RKO (cell line): ENCODE measurements at regions not wholly inside any gene's neighbourhood (a gene's known extent, or its start where the extent isn't known, plus 50 kb on each side); places are given as distances from the start of the nearest gene placed in this dataset.
A peak's percentile ranks its signal among the peaks of the same experiment; 100 is the strongest.
"Not testable (repeated sequence)": the region's sequence is repeated elsewhere in the genome, so short reads cannot be mapped to it uniquely, and the experiment has no call there.

Experiments
- DNase-seq: peaks from one replicate; pipeline ENCODE4 v3.0.0-alpha.2; 2016; ENCODE audit warnings: low spot score

DNA sequence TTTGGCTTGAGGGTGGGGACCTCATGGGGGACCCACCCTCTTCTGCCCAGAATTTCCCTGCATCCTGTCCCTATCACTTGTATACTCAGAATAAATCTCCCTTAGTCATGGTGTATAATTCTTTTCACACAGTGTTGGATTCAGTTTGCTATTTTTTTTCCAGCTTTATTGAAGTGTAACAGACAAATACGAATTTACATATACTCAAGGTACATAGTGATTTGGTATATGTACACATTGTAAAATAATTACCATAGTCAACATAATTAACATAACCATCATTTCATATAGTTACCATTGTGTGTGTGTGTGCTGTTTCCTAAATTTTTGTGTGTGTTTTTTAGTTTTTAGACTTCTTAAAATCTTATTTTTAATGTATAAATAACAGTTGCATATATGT is 269.9 kb downstream of the CNTNAP3 start:
- not testable (repeated sequence) for DNase-seq

GRCh38 chr9:39015178-39015577 is 272.8 kb downstream of the CNTNAP3 start:
- not testable (repeated sequence) for DNase-seq

DNA sequence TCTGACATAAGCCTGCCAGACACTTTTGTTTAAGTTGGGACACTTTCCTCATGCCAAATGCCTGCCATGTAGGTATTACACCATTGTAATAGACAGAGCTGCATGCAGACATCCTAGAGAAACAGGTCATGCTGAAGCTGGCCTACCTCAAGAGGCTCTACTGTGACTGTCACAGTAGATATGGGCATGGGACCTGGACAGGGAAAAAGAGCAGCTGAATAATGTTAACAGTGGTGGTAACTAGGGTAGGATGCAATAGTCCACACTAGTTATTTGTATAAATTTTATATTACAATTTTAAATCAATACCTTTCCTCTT is 273.2 kb downstream of the CNTNAP3 start:
- not testable (repeated sequence) for DNase-seq

DNA sequence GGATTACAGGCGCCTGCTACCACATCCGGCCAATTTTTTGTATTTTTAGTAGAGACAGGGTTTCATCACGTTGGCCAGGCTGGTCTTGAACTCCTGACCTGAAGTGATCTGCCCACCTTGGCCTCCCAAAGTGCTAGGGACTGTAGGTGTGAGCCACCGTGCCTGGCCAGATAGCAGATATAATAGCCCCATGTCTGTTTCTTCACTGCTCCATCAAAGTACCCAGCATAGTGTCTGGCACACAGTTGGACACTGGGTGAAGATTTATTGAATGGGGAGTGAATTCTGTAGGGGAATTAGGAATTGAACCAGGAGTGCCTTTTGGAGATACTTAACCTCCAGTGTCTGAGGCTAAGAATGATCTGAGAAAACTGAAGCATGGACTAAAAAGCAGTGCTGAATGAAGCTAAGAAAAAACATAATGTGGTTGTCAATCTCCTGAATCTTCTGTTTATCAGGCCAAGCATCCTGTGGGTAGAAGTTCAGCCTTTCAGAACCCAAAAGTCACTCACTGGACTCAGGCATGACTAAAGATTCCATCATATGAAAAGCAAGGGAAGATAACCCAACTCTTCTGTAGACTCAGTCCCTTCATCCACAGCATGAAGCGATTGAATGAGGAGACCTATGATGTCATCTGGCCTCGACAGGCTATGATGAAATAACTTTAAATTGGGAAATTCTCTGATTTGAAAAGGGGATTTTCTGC is 273.7 kb downstream of the CNTNAP3 start:
- not testable (repeated sequence) for DNase-seq

- DNase-seq, result not testable (repeated sequence)
These were observed 278.2 kb downstream of the CNTNAP3 start for GRCh38 chr9:39009743-39010142.

GRCh38 chr9:39009343-39009742 is 278.6 kb downstream of the CNTNAP3 start:
- DNase-seq, result not testable (repeated sequence)

DNA sequence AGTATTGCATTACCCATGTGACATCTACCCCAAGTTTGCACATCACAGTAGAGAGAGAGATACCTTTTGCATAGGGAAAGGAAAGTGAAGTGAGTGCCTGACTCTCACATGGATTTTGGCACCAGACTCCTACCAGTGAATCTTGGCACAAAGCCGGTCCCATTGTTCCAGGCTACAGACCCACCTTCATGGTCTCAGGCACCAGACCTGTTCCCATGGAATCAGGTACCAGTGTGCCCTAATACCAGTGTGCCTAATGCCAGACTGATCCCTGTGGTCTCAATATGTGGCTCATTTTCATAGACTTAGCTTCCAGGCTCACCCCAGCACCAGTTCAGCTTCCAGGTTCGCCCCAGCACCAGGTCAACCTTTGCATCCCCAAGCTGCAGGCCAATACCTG is 279.1 kb downstream of the CNTNAP3 start:
- not testable (repeated sequence) for DNase-seq

DNA sequence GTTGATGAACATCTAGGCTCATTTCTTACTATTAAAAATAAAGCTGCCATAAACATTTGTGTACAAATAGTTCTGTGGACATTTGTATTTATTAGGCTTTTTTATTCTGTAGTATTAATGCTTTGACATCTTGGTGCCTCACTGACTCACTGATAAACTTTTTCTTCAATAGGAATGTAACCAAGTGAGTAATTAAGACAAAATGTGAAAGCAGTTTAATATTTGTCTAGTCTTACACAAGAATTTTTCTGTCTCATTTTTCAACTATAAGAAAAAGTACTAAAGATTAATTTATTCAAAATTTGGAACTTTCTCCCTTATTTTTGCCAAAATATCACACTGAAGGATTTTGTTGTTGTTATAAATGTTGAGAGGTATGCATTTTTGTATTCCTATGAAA is 282.2 kb downstream of the CNTNAP3 start:
- DNase-seq, result not testable (repeated sequence)

DNA sequence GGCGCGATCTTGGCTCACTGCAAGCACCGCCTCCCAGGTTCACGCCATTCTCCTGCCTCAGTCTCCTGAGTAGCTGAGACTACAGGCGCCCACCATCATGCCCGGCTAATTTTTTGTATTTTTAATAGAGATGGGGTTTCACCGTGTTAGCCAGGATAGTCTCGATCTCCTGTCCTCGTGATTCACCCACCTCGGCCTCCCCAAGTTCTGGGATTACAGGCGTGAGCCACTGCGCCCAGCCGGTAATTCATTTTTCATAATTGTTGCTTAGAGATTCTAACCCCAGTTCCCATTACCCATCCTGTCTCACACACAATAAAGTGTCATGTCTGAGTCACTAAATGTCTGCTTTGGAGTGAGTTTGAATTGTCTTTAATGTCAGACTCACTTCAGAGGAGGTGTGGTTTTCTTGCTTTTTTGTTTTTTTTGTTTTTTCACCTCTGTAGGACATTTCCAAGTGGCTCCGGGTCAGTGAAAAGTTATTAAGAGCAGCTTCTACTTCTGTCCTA is 281.2 kb upstream of the FAM240B start:
- DNase-seq, result peak; percentile 73

- DNase-seq, result not testable (repeated sequence)
These were observed 279.3 kb upstream of the FAM240B start for GRCh38 chr9:38999277-38999676.

DNA sequence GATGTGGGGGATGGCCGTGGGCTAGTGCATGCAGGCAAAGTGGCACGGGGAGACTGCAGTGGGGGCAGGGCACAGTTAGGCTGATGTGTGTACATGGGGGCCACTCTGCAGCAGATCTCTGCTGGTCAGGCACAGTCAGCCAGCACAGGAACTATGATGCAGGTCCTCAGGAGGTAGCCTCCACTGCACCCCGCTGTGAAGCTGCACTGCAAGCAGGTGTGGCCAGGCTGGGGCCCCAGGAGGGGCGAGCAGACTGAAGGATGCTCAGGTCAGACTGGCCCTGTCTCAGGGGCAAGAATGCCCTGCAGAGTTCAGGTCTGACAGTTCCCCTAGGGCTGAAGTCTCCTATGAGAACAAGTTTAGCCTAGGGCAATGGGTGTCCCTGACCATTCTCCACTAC is 273.8 kb upstream of the FAM240B start:
- not testable (repeated sequence) for DNase-seq

DNA sequence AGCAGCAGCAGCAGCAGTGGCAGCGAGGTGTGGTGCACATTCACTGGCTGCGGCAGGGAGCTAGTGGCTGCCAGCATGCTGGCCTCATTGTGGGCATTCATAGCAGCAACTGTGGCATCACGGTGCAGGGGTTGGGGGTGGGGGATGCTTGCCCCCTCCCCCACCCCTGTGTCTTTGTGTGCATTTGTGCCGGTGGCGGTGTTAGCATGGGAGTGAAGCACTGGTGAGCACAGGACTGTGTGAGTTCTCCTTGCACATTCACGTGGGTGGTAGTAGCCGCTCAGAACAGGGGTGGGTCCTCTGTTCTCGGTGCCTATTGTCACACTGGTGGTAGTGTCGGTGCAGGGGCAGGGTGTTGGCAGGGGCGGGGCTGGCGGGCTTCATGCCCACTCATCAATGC is 273.2 kb upstream of the FAM240B start:
- not testable (repeated sequence) for DNase-seq

GRCh38 chr9:38978734-38979133 is 258.8 kb upstream of the FAM240B start:
- not testable (repeated sequence) for DNase-seq

DNA sequence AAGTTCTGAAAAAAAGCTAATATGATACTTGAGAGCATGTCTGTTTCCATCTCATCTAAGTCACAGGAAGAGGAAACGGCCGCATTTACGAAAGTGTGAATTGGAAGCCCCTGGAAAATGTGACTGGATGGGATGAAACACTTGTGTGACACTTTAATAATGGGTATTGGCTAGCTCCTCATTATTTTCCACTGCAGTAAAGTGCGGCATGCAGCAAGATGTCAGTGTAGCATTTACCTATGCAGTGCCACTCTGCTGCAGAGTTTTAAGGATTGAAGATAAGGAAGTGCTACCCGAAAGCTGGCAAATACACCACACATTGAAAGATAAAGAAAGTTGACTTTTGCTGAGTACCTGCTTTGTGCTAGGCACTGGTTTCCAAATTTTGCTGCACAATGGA is 249.5 kb upstream of the FAM240B start:
- not testable (repeated sequence) for DNase-seq

DNA sequence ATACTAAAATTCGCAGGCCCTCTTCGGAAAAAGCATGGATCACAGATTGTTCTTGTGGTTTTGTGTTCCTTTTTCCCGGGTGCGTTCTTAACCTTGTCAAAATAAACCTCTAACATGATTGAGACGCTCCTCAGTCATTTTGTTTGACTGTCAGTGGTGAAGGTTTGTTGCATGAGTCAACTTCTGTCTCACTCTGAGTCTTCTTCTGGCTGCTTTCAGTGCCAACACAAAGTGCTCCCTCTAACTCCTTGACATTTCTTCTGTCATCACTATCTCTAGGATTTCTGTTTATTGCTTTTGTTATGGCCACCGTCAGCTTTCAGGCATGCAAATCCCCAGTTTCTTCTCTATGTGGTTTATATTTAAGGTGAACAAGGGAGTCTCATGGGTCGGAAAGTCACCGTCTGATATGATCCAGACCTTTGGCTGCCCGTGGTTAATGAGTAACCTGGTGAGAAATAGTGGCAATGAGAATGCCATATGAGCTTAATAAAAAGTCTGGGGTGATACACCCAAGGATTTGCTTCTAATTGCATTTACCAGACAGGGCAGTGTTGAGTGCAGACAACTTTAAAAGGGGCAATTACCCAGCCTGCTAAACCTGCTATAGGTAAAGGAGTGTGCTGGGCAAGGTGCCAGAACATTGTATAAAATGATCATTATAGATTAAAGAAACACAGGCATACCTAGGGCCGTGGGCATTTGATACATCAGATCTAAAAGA is 248.9 kb upstream of the FAM240B start:
- not testable (repeated sequence) for DNase-seq

- not testable (repeated sequence) for DNase-seq
These were observed 247.9 kb upstream of the FAM240B start for GRCh38 chr9:38967866-38968265.

DNA sequence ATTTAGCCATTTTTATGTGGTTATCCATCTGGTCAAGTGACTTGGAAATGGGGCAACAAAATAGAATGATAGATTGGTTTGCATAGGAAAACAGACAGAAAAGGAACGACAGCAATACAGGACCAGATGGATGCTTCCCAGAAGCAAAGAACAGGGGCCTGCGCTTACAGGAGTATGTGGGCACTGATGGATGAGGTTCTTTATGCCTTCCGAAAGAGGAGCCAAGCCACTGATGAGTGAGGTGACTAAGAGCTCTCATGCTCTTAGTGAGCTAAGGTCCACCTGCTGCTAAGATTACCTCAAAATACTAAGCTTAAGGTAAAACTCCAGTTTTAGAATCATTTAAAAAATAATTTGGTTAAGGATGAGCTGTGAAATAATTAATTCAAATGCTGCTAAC is 247.4 kb upstream of the FAM240B start:
- not testable (repeated sequence) for DNase-seq

GRCh38 chr9:38959812-38960211 is 239.9 kb upstream of the FAM240B start:
- not testable (repeated sequence) for DNase-seq

- DNase-seq, result not testable (repeated sequence)
These were observed 235.9 kb upstream of the FAM240B start for GRCh38 chr9:38955837-38956236.

DNA sequence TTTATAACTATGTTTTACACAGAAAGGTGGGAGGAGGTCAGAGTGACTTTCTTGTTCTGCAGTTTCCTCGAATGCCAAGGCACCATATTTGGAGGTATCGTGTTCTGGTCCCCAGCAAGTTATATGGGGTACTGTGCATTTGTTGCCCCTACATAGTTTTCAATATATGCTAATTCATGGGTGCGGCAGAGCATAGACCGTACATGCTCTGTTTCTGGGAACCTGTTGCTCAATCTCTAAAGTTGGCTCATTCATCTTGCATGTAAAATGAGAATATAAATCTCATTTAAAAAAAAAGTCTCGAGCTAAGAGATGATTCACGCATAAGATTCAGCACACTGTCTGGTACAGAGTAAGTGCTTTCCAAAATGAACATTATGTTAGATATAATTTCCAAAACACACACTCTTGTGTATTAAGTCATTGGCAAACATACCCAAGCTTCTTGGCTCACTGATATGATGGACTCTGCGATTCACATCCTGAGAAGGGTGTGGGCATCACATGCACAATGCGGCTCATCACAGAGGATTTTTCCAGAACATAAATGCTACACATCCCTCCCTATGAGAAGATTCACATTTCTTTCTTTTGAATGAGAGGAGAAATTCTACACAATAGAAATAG is 232.9 kb upstream of the FAM240B start:
- not testable (repeated sequence) for DNase-seq

DNA sequence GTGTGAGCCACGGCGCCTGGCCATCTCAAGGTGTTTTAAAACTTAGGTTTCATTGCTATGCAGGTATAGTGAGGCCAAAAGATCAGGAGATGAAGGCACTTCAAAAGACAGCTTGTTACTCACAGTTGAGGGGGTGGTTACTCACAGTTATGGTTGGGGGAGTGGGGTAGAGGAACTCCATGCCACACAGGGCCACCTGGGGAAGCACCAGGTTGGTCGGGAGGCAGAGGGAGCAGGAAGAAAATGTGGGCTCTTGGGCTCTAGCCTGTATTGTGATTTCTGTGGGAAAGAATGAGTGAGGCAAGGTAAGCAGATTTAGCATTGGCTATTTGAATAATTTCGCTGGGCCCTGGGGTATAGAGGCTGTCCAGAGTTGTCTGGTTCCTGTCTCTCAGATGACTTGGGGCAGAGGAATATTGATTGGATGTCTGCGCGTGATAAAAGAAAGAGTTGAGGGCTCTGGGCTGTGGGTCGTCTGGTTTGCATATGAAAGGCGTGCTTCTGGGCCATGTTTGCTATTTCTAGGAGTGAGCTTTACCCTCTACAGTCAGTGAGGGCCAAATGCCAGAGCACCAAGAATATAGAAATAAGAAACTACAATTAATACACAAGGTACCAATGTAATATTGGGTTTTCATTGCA is 226.1 kb upstream of the FAM240B start:
- not testable (repeated sequence) for DNase-seq

DNA sequence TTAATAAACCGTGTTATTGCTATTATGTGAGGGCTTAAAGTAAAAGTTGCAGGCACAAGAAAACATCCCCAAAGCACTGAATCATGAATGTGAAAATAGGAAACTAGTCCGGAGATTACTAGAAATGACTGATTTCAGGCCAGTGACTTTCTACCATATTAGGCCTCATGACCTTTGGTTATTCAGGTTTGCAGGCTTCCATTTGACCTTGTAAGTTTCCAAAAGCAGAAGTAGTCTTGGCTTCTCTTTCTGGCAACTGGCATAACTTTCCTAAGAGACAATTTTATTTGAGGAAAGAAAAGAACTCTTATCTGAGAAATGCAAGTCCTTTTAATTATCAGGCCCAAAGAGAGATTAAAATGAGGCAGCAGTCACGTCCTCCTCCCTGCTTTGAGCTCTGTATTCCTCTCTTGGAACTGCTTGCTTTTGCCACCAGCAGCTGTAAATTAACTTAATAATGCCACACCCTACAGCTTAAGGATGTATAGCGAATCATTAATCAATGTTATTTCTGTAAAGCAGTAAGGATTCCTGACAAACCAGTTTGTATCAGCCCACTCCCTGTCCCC is 225.0 kb upstream of the FAM240B start:
- DNase-seq, result not testable (repeated sequence)
